Neural cell (in vitro differentiated cells): ENCODE measurements at regions not wholly inside any gene's neighbourhood (a gene's known extent, or its start where the extent isn't known, plus 50 kb on each side); places are given as distances from the start of the nearest gene placed in this dataset.

Experiments
- H2AFZ ChIP-seq: fragments of 200-600, 300-800 bp; sonication (generic), shearing (Covaris generic); 2 replicates; pipeline ENCODE4 v1.6.0; 2014; ENCODE audit warnings: low read depth, mild to moderate bottlenecking, antibody characterized with exemption, low read length, moderate library complexity
- H3F3A ChIP-seq: fragments of 200-600 bp; shearing (Covaris generic); 2 replicates; pipeline ENCODE4 v1.6.1; 2016; ENCODE audit warnings: mild to moderate bottlenecking, moderate library complexity, mixed read lengths, antibody characterized with exemption, low read length; ENCODE audit not compliant: insufficient read depth, poor library complexity, severe bottlenecking
- H3K27ac ChIP-seq: fragments of 200-600, 300-800 bp; sonication (generic), shearing (Covaris generic); 2 replicates; pipeline ENCODE4 v1.5.1; 2014; ENCODE audit warnings: mild to moderate bottlenecking, low read length, moderate library complexity
- H3K27me3 ChIP-seq: fragments of 300-800, 200-600 bp; sonication (generic), shearing (Covaris generic); 2 replicates; pipeline ENCODE4 v1.6.0; 2014; ENCODE audit warnings: mild to moderate bottlenecking, low read depth, low read length, moderate library complexity; ENCODE audit not compliant: insufficient read depth
- H3K36me3 ChIP-seq: fragments of 300-800, 200-600 bp; sonication (generic), shearing (Covaris generic); 2 replicates; pipeline ENCODE4 v1.5.1; 2014; ENCODE audit warnings: mild to moderate bottlenecking, antibody characterized with exemption, low read length, moderate library complexity; ENCODE audit not compliant: insufficient read depth
- H3K4me2 ChIP-seq: fragments of 300-800, 200-600 bp; sonication (generic), shearing (Covaris generic); 2 replicates; pipeline ENCODE4 v1.6.0; 2014; ENCODE audit warnings: mild to moderate bottlenecking, low read length
- H3K4me3 ChIP-seq: fragments of 300-800, 200-600 bp; sonication (generic), shearing (Covaris generic); 2 replicates; pipeline ENCODE4 v1.5.1; 2014; ENCODE audit warnings: mild to moderate bottlenecking, low read length, moderate library complexity
- H3K79me2 ChIP-seq: fragments of 200-600 bp; shearing (Covaris generic); replicated peaks from 2 replicates; pipeline ENCODE4 v1.6.0; 2014; ENCODE audit warnings: mild to moderate bottlenecking, low read length, moderate library complexity; ENCODE audit not compliant: insufficient read depth
- H3K9ac ChIP-seq: fragments of 300-800, 200-600 bp; sonication (generic), shearing (Covaris generic); 2 replicates; pipeline ENCODE4 v1.6.1; 2016; ENCODE audit warnings: mild to moderate bottlenecking, low read length, mixed read lengths
- H3K9me2 ChIP-seq: fragments of 200-600 bp; shearing (Covaris generic); 2 replicates; pipeline ENCODE4 v1.6.1; 2016; ENCODE audit warnings: mild to moderate bottlenecking, low read length, mixed read lengths; ENCODE audit not compliant: insufficient read depth
- H3K9me3 ChIP-seq: fragments of 200-600, 300-800 bp; sonication (generic), shearing (Covaris generic); 2 replicates; pipeline ENCODE4 v1.6.1; 2016; ENCODE audit warnings: mild to moderate bottlenecking, mixed run types, low read length, moderate library complexity, mixed read lengths
- H4K20me1 ChIP-seq: fragments of 200-600 bp; shearing (Covaris generic); 2 replicates; pipeline ENCODE4 v1.6.1; 2016; ENCODE audit warnings: mild to moderate bottlenecking, mixed run types; ENCODE audit not compliant: insufficient read depth
- EP300 ChIP-seq: fragments of 450-650 bp; conservative IDR thresholded peaks from 2 replicates; pipeline ENCODE4 v1.6.1; 2014; ENCODE audit warnings: antibody characterized with exemption, mild to moderate bottlenecking, moderate library complexity; ENCODE audit not compliant: poor library complexity, severe bottlenecking
- EZH2 ChIP-seq: fragments of 200-600, 300-800 bp; shearing (Covaris generic), sonication (generic); IDR thresholded peaks from 2 replicates; pipeline ENCODE4 v1.6.1; 2014; ENCODE audit warnings: antibody characterized with exemption, low read length, borderline replicate concordance, mild to moderate bottlenecking; ENCODE audit not compliant: insufficient read depth, poor library complexity, severe bottlenecking
- MXI1 ChIP-seq: fragments of 450-650 bp; conservative IDR thresholded peaks from 2 replicates; pipeline ENCODE4 v1.6.1; 2014; ENCODE audit warnings: antibody characterized with exemption, mild to moderate bottlenecking; ENCODE audit not compliant: poor library complexity, severe bottlenecking
- POLR2AphosphoS5 ChIP-seq: IDR thresholded peaks from 2 replicates; pipeline ENCODE4 v1.6.1; 2012
- RAD21 ChIP-seq: fragments of 450-650 bp; conservative IDR thresholded peaks from 2 replicates; pipeline ENCODE4 v1.6.1; 2014; ENCODE audit warnings: antibody characterized with exemption, mild to moderate bottlenecking, moderate library complexity
- SMC3 ChIP-seq: fragments of 450-650 bp; conservative IDR thresholded peaks from 2 replicates; pipeline ENCODE4 v1.6.1; 2014; ENCODE audit warnings: antibody characterized with exemption, mild to moderate bottlenecking, moderate library complexity; ENCODE audit not compliant: poor library complexity
- TAF1 ChIP-seq: IDR thresholded peaks from 2 replicates; pipeline ENCODE4 v1.6.1; 2012; ENCODE audit warnings: low read depth
- TF ChIP-seq, protein P1 (sequence below): IDR thresholded peaks from 2 replicates; pipeline ENCODE4 v1.6.1; 2012; ENCODE audit warnings: borderline replicate concordance
- TF ChIP-seq, protein P2 (sequence below): fragments of 450-650 bp; IDR thresholded peaks from 2 replicates; pipeline ENCODE4 v1.5.1; 2014; ENCODE audit warnings: antibody characterized with exemption, mild to moderate bottlenecking, moderate library complexity; ENCODE audit not compliant: poor library complexity, severe bottlenecking

DNA sequence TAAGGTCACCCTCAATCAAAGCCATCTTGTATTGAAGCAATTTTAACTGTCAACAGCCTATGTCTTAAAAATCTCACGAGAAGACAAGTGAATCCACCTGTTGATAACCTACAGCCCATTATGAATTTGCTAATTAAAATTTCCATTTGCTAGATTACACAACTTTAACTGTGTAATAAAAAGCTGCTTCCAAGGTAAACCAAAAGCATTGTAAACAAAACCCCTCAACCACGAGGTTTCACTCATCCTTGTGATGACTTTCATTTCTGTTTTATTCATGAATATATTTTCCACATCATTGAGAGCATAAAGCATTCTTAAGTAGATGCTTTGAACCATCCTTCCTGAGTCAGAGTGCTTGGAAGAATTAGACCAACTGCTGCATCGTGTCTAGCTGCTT is 217.5 kb upstream of the GYPA start:
- Histone ChIP-seq H3K9me2 (no peaks in the 10 kb centered on the region), H4K20me1 (no peaks in the 10 kb centered on the region)

DNA sequence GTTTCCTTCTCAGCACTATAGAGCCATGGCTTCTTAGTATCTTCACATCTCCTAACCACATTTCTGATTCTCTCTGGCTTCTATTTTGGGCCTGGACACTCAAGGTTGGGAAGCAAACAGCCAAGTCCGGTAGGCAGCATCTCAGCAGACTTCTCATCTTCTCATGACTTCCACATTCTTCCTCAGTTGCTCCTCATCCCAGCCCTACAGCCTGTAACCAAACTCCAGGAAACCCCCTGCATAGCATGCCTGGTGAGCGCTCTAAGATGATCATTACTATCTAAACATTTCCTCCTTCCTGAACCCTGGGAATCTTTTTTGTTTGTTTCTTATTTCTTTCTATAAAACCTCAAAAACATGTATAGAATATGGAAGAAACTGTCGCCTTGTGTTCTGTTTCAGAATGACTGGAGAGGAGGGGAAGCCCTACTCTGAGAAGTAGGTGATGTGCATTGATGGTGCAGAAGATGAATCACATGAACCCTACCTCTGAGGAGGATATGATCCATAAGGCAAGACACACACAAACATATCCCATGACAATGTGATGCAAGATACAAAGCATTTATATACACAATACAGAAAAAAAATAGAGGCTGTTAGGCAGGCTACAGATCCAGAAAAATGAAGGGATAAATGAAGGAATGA is 219.8 kb upstream of the GYPA start:
- peaks cover 22% of the 10 kb centered on the region for H3K27me3 ChIP-seq
- TF ChIP-seq EP300, result no peak
- no peak for TF ChIP-seq TAF1
- TF ChIP-seq, protein P1, sequence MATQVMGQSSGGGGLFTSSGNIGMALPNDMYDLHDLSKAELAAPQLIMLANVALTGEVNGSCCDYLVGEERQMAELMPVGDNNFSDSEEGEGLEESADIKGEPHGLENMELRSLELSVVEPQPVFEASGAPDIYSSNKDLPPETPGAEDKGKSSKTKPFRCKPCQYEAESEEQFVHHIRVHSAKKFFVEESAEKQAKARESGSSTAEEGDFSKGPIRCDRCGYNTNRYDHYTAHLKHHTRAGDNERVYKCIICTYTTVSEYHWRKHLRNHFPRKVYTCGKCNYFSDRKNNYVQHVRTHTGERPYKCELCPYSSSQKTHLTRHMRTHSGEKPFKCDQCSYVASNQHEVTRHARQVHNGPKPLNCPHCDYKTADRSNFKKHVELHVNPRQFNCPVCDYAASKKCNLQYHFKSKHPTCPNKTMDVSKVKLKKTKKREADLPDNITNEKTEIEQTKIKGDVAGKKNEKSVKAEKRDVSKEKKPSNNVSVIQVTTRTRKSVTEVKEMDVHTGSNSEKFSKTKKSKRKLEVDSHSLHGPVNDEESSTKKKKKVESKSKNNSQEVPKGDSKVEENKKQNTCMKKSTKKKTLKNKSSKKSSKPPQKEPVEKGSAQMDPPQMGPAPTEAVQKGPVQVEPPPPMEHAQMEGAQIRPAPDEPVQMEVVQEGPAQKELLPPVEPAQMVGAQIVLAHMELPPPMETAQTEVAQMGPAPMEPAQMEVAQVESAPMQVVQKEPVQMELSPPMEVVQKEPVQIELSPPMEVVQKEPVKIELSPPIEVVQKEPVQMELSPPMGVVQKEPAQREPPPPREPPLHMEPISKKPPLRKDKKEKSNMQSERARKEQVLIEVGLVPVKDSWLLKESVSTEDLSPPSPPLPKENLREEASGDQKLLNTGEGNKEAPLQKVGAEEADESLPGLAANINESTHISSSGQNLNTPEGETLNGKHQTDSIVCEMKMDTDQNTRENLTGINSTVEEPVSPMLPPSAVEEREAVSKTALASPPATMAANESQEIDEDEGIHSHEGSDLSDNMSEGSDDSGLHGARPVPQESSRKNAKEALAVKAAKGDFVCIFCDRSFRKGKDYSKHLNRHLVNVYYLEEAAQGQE, result no peak
- TF ChIP-seq EZH2, result no peak
- TF ChIP-seq POLR2AphosphoS5, result no peak
- no peak for TF ChIP-seq MXI1
- TF ChIP-seq, protein P2, sequence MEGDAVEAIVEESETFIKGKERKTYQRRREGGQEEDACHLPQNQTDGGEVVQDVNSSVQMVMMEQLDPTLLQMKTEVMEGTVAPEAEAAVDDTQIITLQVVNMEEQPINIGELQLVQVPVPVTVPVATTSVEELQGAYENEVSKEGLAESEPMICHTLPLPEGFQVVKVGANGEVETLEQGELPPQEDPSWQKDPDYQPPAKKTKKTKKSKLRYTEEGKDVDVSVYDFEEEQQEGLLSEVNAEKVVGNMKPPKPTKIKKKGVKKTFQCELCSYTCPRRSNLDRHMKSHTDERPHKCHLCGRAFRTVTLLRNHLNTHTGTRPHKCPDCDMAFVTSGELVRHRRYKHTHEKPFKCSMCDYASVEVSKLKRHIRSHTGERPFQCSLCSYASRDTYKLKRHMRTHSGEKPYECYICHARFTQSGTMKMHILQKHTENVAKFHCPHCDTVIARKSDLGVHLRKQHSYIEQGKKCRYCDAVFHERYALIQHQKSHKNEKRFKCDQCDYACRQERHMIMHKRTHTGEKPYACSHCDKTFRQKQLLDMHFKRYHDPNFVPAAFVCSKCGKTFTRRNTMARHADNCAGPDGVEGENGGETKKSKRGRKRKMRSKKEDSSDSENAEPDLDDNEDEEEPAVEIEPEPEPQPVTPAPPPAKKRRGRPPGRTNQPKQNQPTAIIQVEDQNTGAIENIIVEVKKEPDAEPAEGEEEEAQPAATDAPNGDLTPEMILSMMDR, result no peak
- TF ChIP-seq RAD21, result no peak
- TF ChIP-seq SMC3, result no peak
- no peak overlapping the region for H2AFZ ChIP-seq
- H3K4me3 ChIP-seq, result no peak overlapping the region
- H4K20me1 ChIP-seq, result no peaks in the 10 kb centered on the region
- no peaks in the 10 kb centered on the region for H3K9me3 ChIP-seq
- H3K4me2 ChIP-seq, result no peak overlapping the region
- H3F3A ChIP-seq, result no peaks in the 10 kb centered on the region
- H3K36me3 ChIP-seq, result no peaks in the 10 kb centered on the region
- no peak overlapping the region for H3K9ac ChIP-seq
- no peak overlapping the region for H3K27ac ChIP-seq
- H3K79me2 ChIP-seq, result no peaks in the 10 kb centered on the region
- no peaks in the 10 kb centered on the region for H3K9me2 ChIP-seq

More for the DNA sequence above, 217.5 kb upstream of the GYPA start:
- Histone ChIP-seq H2AFZ (no peak overlapping the region), H3K9me3 (no peaks in the 10 kb centered on the region), H3K27me3 (peaks cover 42% of the 10 kb centered on the region), H3K9ac (no peak overlapping the region), H3K4me3 (no peak overlapping the region), H3K27ac (no peak overlapping the region), H3K79me2 (no peaks in the 10 kb centered on the region), H3K4me2 (no peak overlapping the region), H3K36me3 (no peaks in the 10 kb centered on the region), H3F3A (no peaks in the 10 kb centered on the region)
- TF ChIP-seq, protein P1, result no peak
